Activated CD8-positive, alpha-beta memory T cell treated with anti-CD3 and anti-CD28 coated beads, Interleukin-2, amount 50 U/mL, for 24 hours (primary cell): ENCODE measurements at regions not wholly inside any gene's neighbourhood (a gene's known extent, or its start where the extent isn't known, plus 50 kb on each side); places are given as distances from the start of the nearest gene placed in this dataset.
A peak's percentile ranks its signal among the peaks of the same experiment; 100 is the strongest.
"Not testable (repeated sequence)": the region's sequence is repeated elsewhere in the genome, so short reads cannot be mapped to it uniquely, and the experiment has no call there.

ENCODE experiments used
- DNase-seq: peaks from one replicate; pipeline ENCODE4 v3.0.0-alpha.2; 2020; ENCODE audit errors: extremely low read depth

DNA sequence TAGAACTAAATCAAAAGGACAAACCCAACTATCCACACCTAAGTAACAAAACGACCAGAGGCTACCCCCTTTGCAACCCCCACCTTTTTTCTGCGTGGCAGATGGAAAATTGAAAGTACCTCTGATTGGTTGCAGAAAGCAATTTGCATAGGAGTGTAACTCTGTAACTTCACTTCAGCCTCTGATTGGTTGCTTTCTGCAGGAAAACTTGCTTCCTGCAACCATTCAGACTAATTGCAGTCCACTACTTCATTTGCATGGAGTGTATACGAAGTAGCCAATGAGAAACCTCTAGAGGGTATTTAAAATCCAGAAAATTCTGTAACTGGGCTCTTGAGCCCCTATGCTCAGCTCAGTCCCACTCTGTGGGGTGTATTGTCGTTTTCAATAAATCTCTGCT is 129.1 kb upstream of the OLIG3 start:
- no peak for DNase-seq

DNA sequence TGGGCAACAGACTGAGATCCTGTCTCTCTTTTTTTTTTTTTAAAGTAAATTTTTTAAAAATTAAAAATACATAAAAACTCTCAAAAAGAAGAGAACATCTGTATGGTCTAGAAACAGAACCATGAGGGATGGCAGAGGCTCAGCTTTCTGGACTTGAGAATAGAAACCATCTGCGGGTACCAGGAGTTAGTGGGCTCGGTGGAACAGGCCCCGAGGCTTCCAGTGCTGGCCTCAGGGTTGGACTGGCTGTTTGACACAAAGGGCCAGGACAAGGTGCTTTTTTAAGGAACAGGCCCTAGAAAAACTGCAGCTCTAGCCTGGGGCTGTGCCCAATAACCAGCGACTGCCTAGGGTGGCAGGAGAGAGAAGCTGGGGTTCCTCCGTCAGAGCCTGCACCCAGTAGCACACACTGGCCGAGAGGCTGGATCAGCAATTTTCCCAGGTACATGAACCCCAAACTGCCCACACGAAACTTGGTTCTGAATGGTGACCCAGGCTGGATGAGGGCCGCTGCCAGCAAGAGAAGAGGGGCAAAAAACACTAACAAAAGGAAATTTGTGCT is 131.0 kb upstream of the OLIG3 start:
- no peak for DNase-seq

DNA sequence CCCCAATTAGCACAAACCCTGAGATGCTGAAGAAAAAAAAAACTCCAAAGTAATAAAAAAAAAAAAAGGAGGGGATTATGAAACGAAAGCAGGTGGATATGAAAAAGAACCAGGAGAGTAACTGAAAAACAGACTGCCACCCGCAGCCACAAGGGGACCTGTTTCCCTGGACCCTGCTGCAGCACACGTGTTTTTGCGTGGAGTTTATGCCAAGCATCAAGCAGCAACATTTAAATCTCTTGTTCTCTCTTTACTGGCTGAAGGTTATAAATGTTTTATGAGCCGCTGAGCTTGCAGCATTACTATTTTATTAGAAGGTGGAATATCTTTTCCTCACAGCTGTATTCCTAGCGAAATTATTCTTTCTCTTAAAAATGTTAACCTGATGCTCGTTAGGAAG is 131.6 kb upstream of the OLIG3 start:
- no peak for DNase-seq

DNA sequence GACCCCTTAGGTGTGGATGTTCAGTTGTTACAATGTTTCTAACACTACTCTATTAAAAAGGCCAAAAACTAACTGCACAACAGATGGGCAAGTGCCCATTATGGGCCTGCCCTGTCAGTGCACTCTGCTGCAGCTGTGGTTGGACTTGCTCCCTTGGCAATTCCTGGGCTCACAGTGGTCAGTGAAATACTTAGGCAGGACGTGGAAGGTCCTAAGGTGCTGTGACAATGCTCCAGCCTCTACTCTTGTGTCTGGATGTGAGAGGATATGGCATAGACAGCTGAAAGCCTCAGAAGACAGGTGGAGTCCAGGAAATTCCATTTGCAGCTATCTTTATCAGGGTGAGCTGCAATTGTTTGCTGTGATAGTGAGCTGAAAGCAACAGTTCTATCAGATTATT is 136.5 kb upstream of the OLIG3 start:
- DNase-seq, result no peak

DNA sequence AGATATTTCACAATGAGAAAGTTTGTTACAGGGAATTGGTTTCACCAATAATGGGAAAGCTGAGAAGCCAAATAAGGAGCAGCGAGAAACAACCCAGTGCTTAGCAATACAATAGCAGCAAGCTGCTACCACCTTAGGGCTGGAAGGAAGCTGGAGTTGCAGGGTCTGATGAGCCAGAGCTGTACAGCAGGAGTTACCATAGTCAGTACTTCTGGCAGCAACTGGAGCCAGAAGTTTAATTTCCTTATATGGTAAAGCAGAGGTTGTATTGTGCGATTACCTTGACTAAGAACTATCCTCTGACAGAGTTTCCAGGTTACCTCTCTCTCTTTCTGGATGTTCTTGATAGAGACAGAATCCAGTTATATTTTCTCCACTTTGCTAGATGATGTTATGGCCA is 137.1 kb upstream of the OLIG3 start:
- no peak for DNase-seq

DNA sequence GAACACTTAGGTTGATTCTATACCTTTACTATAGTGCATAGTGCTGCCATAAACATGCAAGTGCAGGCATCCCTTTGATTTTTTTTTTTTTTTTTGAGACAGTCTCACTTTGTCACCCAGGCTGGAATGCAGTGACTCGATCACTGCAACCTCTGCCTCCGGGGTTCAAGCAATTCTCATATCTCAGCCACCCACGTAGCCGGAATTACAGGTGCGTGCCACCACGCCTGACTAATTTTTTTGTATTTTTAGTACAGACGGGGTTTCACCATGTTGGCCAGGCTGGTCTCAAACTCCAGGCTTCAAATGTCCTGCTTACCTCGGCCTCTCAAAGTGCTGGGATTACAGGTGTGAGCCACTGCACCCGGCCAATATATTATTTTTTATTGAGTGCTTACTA is 140.0 kb upstream of the OLIG3 start:
- not testable (repeated sequence) for DNase-seq

DNA sequence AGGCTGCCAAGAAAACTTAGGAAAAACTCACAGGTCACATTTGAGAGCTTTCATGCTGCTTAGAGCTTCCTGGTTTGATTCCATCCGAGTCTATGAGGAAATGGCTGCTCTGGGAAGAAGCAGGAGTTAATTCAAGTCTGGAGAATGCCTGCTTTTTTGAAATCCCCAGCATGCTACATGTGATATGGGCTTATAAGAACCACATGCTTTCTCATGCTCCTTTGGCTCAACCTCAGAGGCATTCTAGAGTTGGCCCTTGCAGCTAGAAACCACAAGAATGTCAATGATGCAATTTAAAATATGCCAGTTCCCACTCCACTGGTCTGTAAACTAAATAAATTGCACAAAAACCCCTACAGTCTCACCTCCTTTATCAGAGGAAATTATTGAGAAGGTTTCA is 142.9 kb upstream of the OLIG3 start:
- no peak for DNase-seq

DNA sequence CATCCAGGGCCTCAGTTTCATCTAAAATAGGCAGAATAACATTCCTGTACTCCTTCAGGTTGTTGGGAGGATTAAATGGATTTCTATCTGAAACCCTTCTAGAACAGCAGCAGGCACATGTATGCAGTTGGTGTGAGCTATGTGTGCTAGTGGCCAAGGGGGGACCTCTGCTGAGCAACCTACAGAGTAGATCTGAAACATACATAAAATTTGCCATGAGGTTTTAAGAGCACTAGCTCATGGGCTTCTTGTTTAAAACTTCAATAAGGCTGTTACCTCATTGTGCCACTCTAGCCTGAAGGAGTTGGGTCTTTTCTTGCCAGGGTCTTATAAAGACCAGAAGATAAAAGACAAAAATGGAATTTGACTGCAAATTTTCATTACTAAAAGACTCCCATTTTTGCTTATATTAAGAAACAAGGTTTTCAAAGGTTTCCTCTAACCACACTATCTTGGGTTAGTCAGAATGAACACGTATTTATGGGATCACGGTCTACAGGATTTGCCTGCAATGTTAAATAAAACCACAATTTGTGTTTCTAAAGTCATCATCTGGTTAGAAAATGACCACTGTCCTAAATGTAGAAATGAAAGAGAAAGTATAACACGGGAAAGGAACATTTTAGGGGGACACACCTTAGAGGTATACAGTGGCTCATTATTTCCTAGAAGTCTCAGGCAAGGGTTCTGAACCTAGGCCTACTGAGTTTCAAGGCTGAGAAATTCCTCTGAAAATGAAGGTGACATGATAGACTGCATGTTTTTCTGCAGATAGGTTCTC is 144.9 kb upstream of the OLIG3 start:
- DNase-seq, result no peak

DNA sequence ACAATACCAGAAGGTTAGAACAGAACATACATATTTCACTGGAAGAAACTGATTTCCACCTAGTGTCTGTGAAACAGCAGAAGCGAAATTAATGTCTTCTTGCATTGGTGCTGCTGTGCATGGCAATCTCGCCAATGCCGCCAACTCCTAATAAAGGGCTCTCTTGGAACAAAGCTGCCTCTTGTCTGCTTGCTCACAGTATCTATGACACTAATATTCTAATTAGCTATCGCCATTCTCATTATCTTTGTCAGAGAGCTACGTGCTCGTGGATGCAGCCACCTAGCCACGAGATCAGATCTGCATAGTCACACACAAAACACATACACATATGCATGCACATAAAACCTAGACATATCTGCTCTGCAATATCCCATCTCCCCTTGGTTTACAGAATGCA is 145.9 kb upstream of the OLIG3 start:
- DNase-seq, result no peak

DNA sequence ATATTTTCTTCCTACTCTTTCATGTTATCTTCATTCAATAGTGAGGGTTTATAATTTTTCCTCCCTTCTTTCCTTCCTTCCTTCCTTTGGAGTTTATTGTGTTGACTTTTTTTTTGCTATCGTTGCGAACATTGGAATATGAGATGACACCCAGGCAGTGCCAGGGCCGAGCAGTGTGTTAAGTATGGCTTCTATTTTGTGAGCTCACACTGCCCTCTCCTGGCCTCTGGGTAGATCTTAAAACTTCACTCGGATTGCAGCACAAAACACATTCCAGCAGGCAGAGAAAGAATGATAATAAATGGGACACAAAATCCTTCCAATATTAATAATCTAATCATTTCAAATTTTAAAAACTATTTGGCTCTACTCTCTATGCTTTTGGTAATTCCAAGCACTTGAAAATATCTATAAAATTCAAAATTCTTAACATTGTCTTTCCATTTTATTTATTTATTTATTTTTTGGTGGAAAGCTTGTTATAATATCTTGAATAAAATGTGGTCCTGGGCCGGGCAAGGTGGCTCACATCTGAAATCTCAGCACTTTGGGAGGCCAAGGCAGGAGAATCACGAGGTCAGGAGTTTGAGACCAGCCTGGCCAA is 147.4 kb upstream of the OLIG3 start:
- peak; percentile 19 for DNase-seq

DNA sequence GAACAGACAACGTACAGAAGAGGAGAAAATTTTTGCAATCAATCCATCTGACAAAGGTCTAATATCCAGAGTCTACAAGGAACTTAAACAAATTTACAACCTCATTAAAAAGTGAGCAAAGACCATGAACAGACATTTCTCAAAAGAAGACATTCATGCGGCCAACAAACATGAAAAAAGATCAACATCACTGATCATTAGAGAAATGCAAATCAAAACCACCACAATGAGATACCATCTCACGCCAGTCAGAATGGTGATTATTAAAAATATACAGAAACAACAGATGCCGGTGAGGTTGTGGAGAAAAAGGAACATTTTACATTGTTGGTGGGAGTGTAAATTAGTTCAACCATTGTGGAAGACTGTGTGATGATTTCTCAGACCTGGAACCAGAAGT is 149.0 kb upstream of the OLIG3 start:
- DNase-seq, result not testable (repeated sequence)

DNA sequence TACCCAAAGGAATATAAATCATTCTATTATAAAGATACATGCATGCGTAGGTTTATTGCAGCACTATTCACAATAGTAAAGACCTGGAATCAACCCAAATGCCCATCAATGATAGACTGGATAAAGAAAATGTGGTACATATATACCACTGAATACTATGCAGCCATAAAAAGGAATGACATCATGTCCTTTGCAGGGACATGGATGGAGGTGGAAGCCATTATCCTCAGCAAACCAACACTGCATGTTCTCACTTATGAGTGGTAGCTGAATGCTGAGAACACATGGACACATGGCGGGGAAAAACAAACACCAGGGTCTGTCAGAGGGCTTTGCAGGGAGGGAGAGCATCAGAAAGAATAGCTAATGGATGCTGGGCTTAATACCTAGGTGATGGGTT is 149.4 kb upstream of the OLIG3 start:
- not testable (repeated sequence) for DNase-seq

DNA sequence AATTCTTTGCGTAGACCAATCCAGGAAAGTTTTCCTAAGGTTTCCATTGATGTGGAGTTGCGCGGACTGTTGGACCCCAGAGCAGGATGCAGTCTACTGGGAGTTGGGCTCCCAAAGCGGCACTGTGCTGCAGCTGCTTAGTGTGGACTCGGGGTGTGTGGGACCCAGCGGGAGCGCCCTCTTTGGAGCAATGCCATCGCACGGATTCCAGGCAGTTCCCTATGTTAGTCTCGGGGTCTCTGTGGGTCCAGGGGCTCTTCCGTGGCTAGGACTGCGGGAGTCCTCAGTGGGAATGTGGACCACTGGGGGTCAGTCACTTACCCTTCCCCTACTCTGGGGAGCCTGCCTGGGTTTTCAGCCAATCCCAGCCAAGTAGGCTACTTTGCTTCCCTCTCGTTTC is 151.7 kb upstream of the OLIG3 start:
- no peak for DNase-seq

DNA sequence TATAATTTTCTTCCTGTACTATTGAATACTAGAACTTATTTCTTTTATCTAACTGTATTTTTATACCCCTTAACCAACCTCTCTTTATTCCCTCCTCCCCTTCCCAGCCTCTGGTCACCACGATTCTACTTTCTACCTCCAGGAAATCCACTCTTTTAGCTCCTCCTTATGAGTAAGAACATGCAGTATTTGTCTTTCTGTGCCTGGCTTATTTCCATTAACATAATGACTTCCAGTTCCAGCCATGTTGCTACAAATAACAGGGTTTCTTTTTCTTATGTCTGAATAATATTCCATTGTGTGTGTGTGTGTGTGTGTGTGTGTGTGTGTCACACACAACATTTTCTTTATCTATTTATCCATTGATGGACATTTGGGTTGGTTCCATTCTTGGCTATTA is 152.3 kb upstream of the OLIG3 start:
- DNase-seq, result no peak

DNA sequence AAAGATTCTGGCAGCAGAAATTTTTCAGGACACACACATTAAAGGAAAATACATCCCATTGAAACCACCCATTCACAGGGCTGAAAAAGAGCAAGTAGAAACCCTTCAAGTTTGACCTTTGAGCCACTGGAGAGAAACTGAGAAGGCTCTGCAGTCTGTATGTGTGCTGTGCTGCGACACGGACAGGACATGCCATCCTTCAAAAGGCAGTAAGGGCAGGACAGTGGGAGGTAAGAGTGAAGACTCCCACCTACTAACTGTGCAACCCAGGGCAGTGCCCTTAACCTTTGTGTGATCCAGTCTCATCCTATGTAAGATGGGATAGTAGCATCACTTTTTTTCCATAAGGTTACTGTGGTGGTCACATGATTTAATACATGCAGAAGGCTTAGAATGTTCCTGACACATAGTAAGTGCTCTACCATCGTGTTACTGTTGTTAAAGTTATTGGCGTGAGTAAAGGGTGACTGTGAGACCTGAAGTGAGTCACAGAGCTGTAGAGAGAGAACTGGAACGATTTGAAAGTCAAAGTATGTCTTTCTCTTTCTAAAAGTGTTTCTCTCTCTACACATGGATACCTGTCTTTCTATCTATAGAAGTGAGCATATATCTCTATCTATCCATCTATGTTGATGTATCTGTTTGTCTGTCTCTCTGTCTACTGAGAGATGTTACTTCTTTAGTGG is 153.7 kb upstream of the OLIG3 start:
- no peak for DNase-seq

DNA sequence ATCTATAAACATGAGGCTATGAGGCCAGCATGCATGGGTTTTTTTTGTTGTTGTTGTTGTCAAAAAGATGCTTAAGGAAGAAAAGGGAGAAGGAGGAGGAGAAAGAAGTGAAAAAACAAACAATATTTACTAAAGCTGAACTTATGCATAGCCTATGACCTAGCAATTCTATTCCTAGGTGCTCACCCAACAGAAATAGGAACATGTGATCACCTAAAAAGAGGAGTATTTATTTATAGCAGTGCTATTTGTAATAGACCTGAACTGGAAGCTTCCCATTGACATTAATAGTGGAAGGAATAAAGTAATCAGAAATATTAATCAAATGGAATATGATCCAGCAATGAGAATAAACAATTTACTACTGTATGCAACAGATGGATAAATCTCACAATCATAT is 156.5 kb upstream of the OLIG3 start:
- DNase-seq, result no peak

DNA sequence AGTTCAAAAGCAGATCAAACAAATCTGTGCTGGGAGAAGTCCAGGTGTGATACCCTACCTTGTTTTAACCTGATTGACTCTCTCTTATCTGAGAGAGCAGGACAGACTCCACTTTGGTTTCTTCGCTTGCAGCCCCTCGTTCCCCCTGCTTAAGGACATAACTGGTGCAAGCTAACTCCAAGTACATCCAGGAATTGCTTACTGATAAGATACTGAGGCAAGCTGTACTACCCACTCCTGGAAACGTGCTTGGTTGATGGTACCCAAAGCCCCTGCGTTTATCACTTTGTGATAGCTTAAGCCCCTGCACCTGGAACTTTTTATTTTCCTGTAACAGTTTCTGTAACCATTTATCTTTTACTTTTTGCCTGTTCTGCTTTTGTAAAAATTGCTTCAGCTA is 157.0 kb upstream of the OLIG3 start:
- no peak for DNase-seq

DNA sequence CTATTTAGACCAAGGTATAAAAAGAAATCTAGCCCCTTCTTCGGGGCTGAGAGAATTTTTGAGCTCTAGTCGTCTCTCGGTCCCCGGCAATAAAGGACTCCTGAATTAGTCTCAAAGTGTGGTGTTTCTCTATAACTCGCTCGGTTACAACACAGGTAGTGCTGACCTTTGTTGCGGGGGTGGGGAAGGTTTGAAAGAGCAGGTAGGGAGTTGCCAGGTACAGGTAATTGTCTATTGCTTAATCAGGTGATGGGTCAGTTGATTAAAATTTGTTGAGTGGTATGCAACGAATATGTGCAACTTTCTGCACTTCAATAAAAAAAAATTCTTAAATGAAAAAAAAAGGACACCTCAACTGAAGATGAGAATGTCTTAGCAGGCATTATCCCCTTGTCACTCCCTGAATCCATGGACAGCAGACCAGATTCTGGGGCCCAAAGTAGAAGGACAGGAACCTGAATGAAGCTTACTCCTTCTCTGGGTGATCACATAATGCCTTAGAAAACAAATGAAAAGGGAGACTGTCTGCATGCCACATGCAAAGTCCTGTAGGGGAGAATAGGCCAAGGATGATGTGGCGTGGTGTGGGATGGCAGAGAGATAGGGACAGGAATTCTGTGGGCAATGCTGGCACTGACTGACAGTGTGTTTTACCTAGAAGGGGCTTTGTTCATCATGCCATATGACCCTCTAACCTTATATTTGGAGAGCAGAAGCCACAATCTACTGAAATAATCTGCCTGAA is 157.6 kb upstream of the OLIG3 start:
- no peak for DNase-seq

DNA sequence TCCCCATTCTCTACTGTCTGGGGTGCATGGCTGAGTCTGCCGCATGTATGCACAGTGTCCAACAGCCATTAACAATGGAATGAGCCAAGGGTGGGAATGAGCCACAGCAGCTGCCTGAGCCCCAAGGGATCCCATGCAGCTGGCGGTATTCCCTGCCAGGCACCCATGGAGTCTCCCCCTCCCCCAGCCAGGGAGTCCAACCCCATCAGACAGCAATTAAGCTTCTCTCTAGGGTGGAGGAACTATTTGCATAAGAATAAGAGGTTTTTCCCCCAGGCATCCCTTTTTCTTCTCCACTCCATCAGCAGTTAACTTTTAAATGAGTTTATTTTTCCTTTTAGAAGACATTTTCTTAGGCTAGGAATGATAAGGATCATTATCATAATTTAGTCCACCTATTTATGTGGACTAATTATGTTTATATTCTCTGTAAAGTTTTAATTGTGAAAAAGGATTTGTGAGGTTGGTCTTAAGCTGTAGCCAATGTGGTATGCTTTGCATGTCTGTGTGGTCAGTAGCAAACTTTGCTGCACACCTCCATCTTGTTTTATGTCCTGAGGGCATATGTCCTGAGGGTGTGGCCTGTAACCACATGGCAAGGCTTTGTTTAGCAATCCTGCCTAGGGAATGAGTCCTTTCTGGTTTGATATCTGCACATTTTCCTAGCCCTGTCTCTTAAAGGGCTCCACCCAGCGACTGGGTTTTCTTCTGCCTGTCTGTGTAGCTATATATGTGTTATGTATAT is 158.9 kb upstream of the OLIG3 start:
- DNase-seq, result no peak

DNA sequence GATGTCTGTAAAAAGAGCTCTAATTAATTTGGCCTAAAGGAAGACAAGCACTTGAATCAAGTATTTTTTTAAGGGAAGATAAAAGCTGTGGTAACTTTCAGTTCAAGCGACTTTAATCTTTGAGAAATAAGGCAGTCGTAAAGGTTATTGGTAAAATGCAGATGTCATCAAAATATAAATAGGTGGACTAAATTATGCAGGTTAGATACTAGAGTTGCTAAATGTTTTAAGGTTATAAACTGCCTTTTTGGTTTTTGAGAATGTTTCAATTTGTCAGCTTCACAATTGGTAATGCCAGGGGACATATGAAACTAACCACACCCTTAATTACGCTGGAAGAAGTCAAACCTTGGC is 159.5 kb upstream of the OLIG3 start:
- DNase-seq, result no peak

DNA sequence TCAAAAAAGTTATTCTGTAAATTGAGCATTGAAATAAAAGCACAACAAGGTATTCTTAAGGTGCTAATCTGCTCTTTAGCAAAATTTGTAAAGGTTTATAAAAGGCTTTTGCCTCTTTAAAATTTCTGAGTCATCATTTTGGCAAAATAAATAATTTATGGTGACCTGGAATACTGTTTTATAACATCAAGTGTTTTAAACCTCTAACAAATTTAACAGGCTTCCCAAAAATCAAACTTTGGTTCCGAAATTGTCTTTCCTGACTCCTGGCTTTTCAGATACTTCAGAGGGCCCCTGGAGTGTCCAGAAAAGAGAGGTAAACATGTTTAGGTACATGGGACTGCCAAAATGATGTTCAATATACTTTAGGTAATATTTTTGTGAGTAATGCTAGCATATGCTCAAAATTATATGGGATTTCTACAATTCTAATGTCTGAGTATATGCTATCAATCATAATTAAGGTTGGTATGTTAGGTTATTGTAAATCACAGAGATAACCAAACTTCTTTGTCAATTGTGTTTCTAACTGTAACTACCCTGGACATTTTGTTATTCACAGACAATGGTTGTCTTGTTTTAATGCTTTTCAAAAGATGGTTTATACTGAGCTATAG is 160.3 kb upstream of the OLIG3 start:
- no peak for DNase-seq
